ENCODE measurements at regions not wholly inside any gene's neighbourhood (a gene's known extent, or its start where the extent isn't known, plus 50 kb on each side); places are given as distances from the start of the nearest gene placed in this dataset.

- no peak for ATAC-seq
- no peaks in the 10 kb centered on the region for H3F3A ChIP-seq (replicated peaks; ENCODE audit: low read depth)
- Mint-ChIP-seq H3K27ac (no peak overlapping the region), H3K27me3 (ENCODE audit: insufficient read depth, low read depth, poor library complexity) (no peaks in the 10 kb centered on the region), H3K36me3 (ENCODE audit: low read depth) (no peaks in the 10 kb centered on the region), H3K4me1 (no peaks in the 10 kb centered on the region), H3K9me3 (no peaks in the 10 kb centered on the region), H3K4me3 (no peak overlapping the region)
- TF ChIP-seq ZNF114 (CRISPR knock-in tag; IDR thresholded peaks at IDR 0.05) (no peak), REST (IDR thresholded peaks at IDR 0.05; ENCODE audit: unreplicated experiment) (no peak), ZNF331 (CRISPR knock-in tag; IDR thresholded peaks at IDR 0.05; ENCODE audit: low read depth) (no peak), EZH2 (IDR thresholded peaks at IDR 0.05; ENCODE audit: low read depth, unreplicated experiment) (no peak), JUNB (IDR thresholded peaks at IDR 0.05; ENCODE audit: unreplicated experiment) (no peak)
- no peak for DNase-seq (ENCODE audit: low spot score)
- H3K27me3 ChIP-seq (ENCODE audit: insufficient read depth) = no peaks in the 10 kb centered on the region
- H3K27ac ChIP-seq (ENCODE audit: low read depth) = no peak overlapping the region
- peak overlapping the region; percentile 56; the same call in 1 of the 2 replicates for H2AFZ ChIP-seq
- no peaks in the 10 kb centered on the region for H3K36me3 ChIP-seq (ENCODE audit: insufficient read depth)
- no peaks in the 10 kb centered on the region for H3K79me2 ChIP-seq (replicated peaks; ENCODE audit: insufficient read depth)
- H3K9me2 ChIP-seq (ENCODE audit: insufficient read depth) = no peaks in the 10 kb centered on the region
- H3K4me1 ChIP-seq (ENCODE audit: insufficient read depth) = no peaks in the 10 kb centered on the region
- H3K4me3 ChIP-seq = no peak overlapping the region
- H3K4me2 ChIP-seq = no peak overlapping the region
- no peaks in the 10 kb centered on the region for H4K20me1 ChIP-seq (replicated peaks; ENCODE audit: insufficient read depth)
Observed at GRCh38 chr9:91486699-91487497, 63.3 kb upstream of the NFIL3 start.

GRCh38 chr9:91485006-91485405 is 61.4 kb upstream of the NFIL3 start:
- Histone ChIP-seq H3K9me2 (ENCODE audit: insufficient read depth) (no peaks in the 10 kb centered on the region), H3K27ac (ENCODE audit: low read depth) (no peak overlapping the region), H3K4me1 (ENCODE audit: insufficient read depth) (no peaks in the 10 kb centered on the region), H3K79me2 (replicated peaks; ENCODE audit: insufficient read depth) (no peaks in the 10 kb centered on the region), H3K4me2 (no peak overlapping the region), H4K20me1 (replicated peaks; ENCODE audit: insufficient read depth) (no peaks in the 10 kb centered on the region), H3K4me3 (no peak overlapping the region), H3K36me3 (ENCODE audit: insufficient read depth) (no peaks in the 10 kb centered on the region), H3K27me3 (ENCODE audit: insufficient read depth) (no peaks in the 10 kb centered on the region), H2AFZ (no peak overlapping the region), H3F3A (replicated peaks; ENCODE audit: low read depth) (no peaks in the 10 kb centered on the region)
- Mint-ChIP-seq H3K4me1 (no peaks in the 10 kb centered on the region), H3K27ac (no peak overlapping the region), H3K4me3 (no peak overlapping the region), H3K36me3 (ENCODE audit: low read depth) (no peaks in the 10 kb centered on the region), H3K27me3 (ENCODE audit: insufficient read depth, low read depth, poor library complexity) (no peaks in the 10 kb centered on the region), H3K9me3 (no peaks in the 10 kb centered on the region)
- no peak for ATAC-seq
- TF ChIP-seq ZNF331 (CRISPR knock-in tag; IDR thresholded peaks at IDR 0.05; ENCODE audit: low read depth) (no peak), EZH2 (IDR thresholded peaks at IDR 0.05; ENCODE audit: low read depth, unreplicated experiment) (no peak), JUNB (IDR thresholded peaks at IDR 0.05; ENCODE audit: unreplicated experiment) (no peak), CTCF (conservative IDR thresholded peaks at IDR 0.05; ENCODE audit: low read depth in 2 of 2) (no peak), ZNF114 (CRISPR knock-in tag; IDR thresholded peaks at IDR 0.05) (no peak)
- no peak for DNase-seq (ENCODE audit: low spot score)
